Gastrocnemius medialis (tissue), 4 donors: ENCODE measurements at regions not wholly inside any gene's neighbourhood (a gene's known extent, or its start where the extent isn't known, plus 50 kb on each side); places are given as distances from the start of the nearest gene placed in this dataset.

Experiments
- ATAC-seq, 2 donors: fragments of 150-250 bp; one replicate each; pipeline ENCODE4 v1.9.1; 2016
- DNase-seq, 2 donors: peaks; one replicate each; pipeline ENCODE4 v3.0.0-alpha.2; 2019
- H3K27ac ChIP-seq, 4 donors: fragments of 200-600 bp; sonication (generic); 1 replicate in 1 of 4; 2 replicates in 3 of 4; pipeline ENCODE4 v1.5.1; 2016 to 2018; ENCODE audit warnings: mild to moderate bottlenecking in 2 of 4, moderate library complexity in 1 of 4
- H3K27me3 ChIP-seq, 3 donors: fragments of 200-600 bp; sonication (generic) in 2 of 3; 1 replicate in 1 of 3; 2 replicates in 2 of 3; pipeline versions ENCODE4 v1.5.1 to v1.6.0; 2016 to 2019; ENCODE audit warnings: mild to moderate bottlenecking in 1 of 3, moderate library complexity in 1 of 3
- H3K36me3 ChIP-seq, 2 donors: fragments of 200-600 bp; sonication (generic) in 1 of 2; one replicate each; pipeline ENCODE4 v1.5.1; 2017 to 2018
- H3K4me1 ChIP-seq, 2 donors: fragments of 200-600 bp; sonication (generic) in 1 of 2; one replicate each; pipeline ENCODE4 v1.5.1; 2016 to 2017; ENCODE audit warnings: mild to moderate bottlenecking in 2 of 2
- H3K4me3 ChIP-seq, 4 donors: fragments of 200-600 bp; sonication (generic) in 3 of 4; 1 replicate in 1 of 4; 2 replicates in 3 of 4; pipeline ENCODE4 v1.5.1; 2016 to 2019; ENCODE audit warnings: mild to moderate bottlenecking in 2 of 4
- H3K9me3 ChIP-seq, 3 donors: fragments of 200-600 bp; sonication (generic) in 2 of 3; 1 replicate in 1 of 3; 2 replicates in 2 of 3; pipeline ENCODE4 v1.5.1; 2016 to 2019
- CTCF ChIP-seq, 5 experiments: fragments of 450-650 bp in 3 of 5; fragments of 200-600 bp in 2 of 5; sonication (generic) in 2 of 5; IDR thresholded peaks in 4 of 5; conservative IDR thresholded peaks in 1 of 5; 1 replicate in 4 of 5; 2 replicates in 1 of 5; pipeline ENCODE4 v1.5.1; 2016 to 2019; ENCODE audit warnings: antibody characterized with exemption in 5 of 5, mild to moderate bottlenecking in 3 of 5, moderate library complexity in 3 of 5
- POLR2A ChIP-seq, 2 donors: fragments of 450-650 bp; IDR thresholded peaks; one replicate each; pipeline ENCODE4 v1.6.1; 2017; ENCODE audit warnings: antibody characterized with exemption in 2 of 2, mild to moderate bottlenecking in 2 of 2, moderate library complexity in 2 of 2
- in situ Hi-C, 4 donors: fragments of 200-750 bp; cut with MboI; loops; one replicate each; pipeline versions ENCODE4 v1.15.0 to v1.8.0; 2017; ENCODE audit warnings: low sequenced_read_pairs in 4 of 4
- intact Hi-C: fragments of 100-400 bp; cut with DNase I; formaldehyde crosslinking; loops from one replicate; pipeline ENCODE4 v1.15.1; 2023; ENCODE audit warnings: low total_unique reads

DNA sequence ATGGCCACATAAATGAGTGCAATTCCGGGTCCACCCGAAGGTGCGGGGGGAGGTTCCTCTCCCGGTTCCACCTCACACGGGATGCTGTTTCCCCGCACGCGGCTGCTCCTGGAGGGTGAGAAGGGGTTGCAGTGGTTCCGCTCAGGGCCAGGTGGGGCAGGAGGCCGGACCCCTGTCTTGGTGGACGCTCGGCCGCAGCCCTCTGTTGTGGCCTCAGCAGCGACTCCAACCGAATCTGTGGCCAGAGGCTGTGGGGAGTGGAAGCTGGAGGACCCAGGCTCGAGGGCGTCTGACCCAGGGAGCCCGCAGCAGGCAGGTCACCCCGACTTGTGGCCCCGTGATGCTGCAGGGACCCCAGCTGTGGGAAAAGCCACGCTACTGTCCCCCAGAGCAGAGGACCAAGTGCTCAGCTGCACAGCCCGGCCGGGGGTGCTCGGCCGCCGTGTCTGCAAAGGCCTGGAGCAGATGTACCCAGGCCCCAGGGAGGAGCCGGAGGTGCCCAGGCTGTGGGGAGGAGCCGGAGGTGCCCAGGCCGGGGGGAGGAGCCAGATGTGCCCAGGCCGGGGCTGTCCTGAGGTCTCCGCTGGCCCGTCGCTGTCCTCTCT lies 83.9 kb downstream of the RTP5 start:
- no peak overlapping the region for H3K27ac ChIP-seq
- no peak for TF ChIP-seq POLR2A (IDR thresholded peaks at IDR 0.05)
- TF ChIP-seq CTCF (IDR thresholded peaks at IDR 0.05 in 4 of 5, conservative IDR thresholded peaks at IDR 0.05 in 1 of 5): no peak
- no peaks in the 10 kb centered on the region for H3K4me1 ChIP-seq
- no peak for DNase-seq
- intact Hi-C loops: no loop called here
- in situ Hi-C loops: no loop called here
- H3K4me3 ChIP-seq: no peak overlapping the region
- H3K9me3 ChIP-seq: no peaks in the 10 kb centered on the region
- ATAC-seq: no peak
- no peaks in the 10 kb centered on the region for H3K36me3 ChIP-seq
- peaks cover 0 to 11% (median 0%) of the 10 kb centered on the region in 3 donors for H3K27me3 ChIP-seq

GRCh38 chr2:241956521-241957110 lies 87.1 kb downstream of the RTP5 start:
- Histone ChIP-seq H3K4me1 (no peaks in the 10 kb centered on the region), H3K27ac (no peak overlapping the region), H3K36me3 (no peaks in the 10 kb centered on the region), H3K9me3 (no peaks in the 10 kb centered on the region), H3K4me3 (no peak overlapping the region), H3K27me3 (no peaks in the 10 kb centered on the region)
- DNase-seq (no peak), ATAC-seq (no peak)
- intact Hi-C loops (no loop called here), in situ Hi-C loops (no loop called here)
- no peak for TF ChIP-seq CTCF (IDR thresholded peaks at IDR 0.05 in 4 of 5, conservative IDR thresholded peaks at IDR 0.05 in 1 of 5)
- TF ChIP-seq POLR2A (IDR thresholded peaks at IDR 0.05): no peak

DNA sequence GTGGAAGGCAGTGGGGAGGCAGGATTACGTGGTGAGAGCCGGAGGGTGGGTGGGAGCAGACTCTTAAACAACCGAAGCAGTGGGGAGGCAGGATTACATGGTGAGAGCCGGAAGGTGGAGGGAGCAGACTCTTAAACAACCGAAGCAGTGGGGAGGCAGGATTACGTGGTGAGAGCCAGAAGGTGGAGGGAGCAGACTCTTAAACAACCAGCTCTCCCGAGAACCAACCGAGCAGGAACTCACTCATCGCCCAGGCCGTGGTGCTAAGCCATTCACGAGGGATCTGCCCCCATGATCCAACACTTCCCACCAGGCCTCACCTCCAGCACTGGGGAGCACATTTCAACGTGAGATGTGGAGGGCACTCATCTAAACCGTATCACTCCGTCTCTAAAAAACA lies 87.7 kb downstream of the RTP5 start:
- DNase-seq (no peak), ATAC-seq (no peak)
- H3K27ac ChIP-seq: no peak overlapping the region
- H3K4me3 ChIP-seq: no peak overlapping the region
- H3K4me1 ChIP-seq: no peaks in the 10 kb centered on the region
- no peak for TF ChIP-seq CTCF (IDR thresholded peaks at IDR 0.05 in 4 of 5, conservative IDR thresholded peaks at IDR 0.05 in 1 of 5)
- no peak for TF ChIP-seq POLR2A (IDR thresholded peaks at IDR 0.05)
- H3K36me3 ChIP-seq: no peaks in the 10 kb centered on the region
- no peaks in the 10 kb centered on the region for H3K27me3 ChIP-seq
- no peaks in the 10 kb centered on the region for H3K9me3 ChIP-seq
- intact Hi-C loops: no loop called here
- in situ Hi-C loops: no loop called here

DNA sequence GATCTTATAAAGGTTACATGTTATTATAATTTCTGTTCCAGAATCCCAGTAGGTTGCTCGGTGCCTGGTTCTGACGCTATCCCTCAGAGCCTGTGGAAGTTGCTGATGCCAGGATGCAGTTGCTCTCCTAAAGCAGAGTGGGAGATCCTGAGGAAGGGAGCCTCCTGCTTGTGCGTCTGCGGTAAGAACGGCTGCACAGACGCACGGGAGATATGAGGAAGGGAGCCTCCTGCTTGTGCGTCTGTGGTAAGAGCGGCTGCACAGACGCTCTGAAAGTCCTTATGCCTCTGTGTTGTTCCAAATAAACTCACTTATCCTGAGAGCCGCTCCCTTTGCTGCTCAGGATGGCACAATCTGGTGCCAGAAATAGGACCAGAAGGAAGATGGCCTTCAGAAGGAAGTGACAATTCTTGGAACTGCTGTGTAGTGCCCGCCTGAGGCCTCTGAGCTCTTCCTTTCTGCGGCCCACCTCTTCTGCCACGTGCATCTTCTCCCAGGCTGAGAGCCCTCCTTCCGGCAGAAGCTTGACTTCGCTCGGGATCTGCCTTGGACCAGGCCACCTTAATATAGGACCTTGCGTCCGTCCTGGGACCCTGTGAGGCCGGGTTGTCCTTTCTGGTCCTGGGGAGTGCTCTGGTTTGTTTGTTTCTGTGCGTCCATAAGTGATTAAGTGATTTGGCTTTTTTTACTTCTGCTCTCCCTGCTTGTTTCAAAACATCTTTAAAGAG lies 89.5 kb downstream of the RTP5 start:
- ATAC-seq (no peak), DNase-seq (no peak)
- Histone ChIP-seq H3K36me3 (no peaks in the 10 kb centered on the region), H3K27me3 (no peaks in the 10 kb centered on the region), H3K9me3 (no peaks in the 10 kb centered on the region), H3K27ac (no peak overlapping the region), H3K4me1 (no peaks in the 10 kb centered on the region), H3K4me3 (no peak overlapping the region)
- in situ Hi-C loops (no loop called here), intact Hi-C loops (no loop called here)
- TF ChIP-seq POLR2A (IDR thresholded peaks at IDR 0.05): no peak
- no peak for TF ChIP-seq CTCF (IDR thresholded peaks at IDR 0.05 in 4 of 5, conservative IDR thresholded peaks at IDR 0.05 in 1 of 5)
